ENCODE measurements at regions not wholly inside any gene's neighbourhood (a gene's known extent, or its start where the extent isn't known, plus 50 kb on each side); places are given as distances from the start of the nearest gene placed in this dataset.

GRCh38 chr12:5376591-5377207, 55.2 kb upstream of the NTF3 start:
- Histone ChIP-seq H3K4me1 (ENCODE audit: control insufficient read depth in 1 of 2, insufficient read depth in 2 of 2, low read depth in 1 of 2, low read length in 1 of 2) (no peaks in the 10 kb centered on the region; a peak in 2 of 4 replicates), H3K27ac (ENCODE audit: low read depth in 2 of 2, low read length in 1 of 2) (no peak overlapping the region), H3K36me3 (replicated peaks in 1 of 2; ENCODE audit: control insufficient read depth in 1 of 2, insufficient read depth in 2 of 2, low read length in 1 of 2) (no peaks in the 10 kb centered on the region), H2AFZ (ENCODE audit: low read depth) (no peak overlapping the region), H3K9ac (no peak overlapping the region), H3K9me2 (no peaks in the 10 kb centered on the region), H3K79me2 (ENCODE audit: insufficient read depth) (no peaks in the 10 kb centered on the region), H3K4me3 (ENCODE audit: low read depth in 2 of 2, low read length in 1 of 2) (no peak overlapping the region), H3K4me2 (no peak overlapping the region), H3K9me3 (no peaks in the 10 kb centered on the region), H3F3A (replicated peaks; ENCODE audit: insufficient read depth) (no peaks in the 10 kb centered on the region), H4K20me1 (ENCODE audit: insufficient read depth) (no peaks in the 10 kb centered on the region), H3K27me3 (ENCODE audit: insufficient read depth) (no peaks in the 10 kb centered on the region)
- DNase-seq = no peak
- ChIA-PET POLR2A (no interaction called here), CTCF (no interaction called here)
- 31% methylated on average over 3 of the region's 5 CpGs for WGBS (ENCODE audit: low lambda C conversion rate)
- TF ChIP-seq ZBTB33 (IDR thresholded peaks at IDR 0.05; ENCODE audit: borderline replicate concordance, low read depth) (no peak), YY1 (IDR thresholded peaks at IDR 0.05; ENCODE audit: low read depth) (no peak), MEF2A (IDR thresholded peaks at IDR 0.05; ENCODE audit: borderline replicate concordance, low read depth) (no peak), FOXJ3 (CRISPR knock-in tag; IDR thresholded peaks at IDR 0.05) (no peak), USF1 (IDR thresholded peaks at IDR 0.05; ENCODE audit: borderline replicate concordance, low read depth) (no peak), USF2 (IDR thresholded peaks at IDR 0.05; ENCODE audit: borderline replicate concordance, low read depth, low read length) (no peak), MAX (IDR thresholded peaks at IDR 0.05; ENCODE audit: low read depth) (no peak), ELF1 (IDR thresholded peaks at IDR 0.05) (no peak), NRF1 (IDR thresholded peaks at IDR 0.05; ENCODE audit: low read depth, low read length) (no peak), GATA2 (CRISPR knock-in tag; IDR thresholded peaks at IDR 0.05) (no peak), JUND (IDR thresholded peaks at IDR 0.05) (no peak), SMC3 (IDR thresholded peaks at IDR 0.05; ENCODE audit: low read depth, low read length) (no peak), CHD2 (IDR thresholded peaks at IDR 0.05; ENCODE audit: low read length, partially characterized antibody) (no peak), FOSL2 (IDR thresholded peaks at IDR 0.05; ENCODE audit: borderline replicate concordance, low read depth) (no peak), RXRA (IDR thresholded peaks at IDR 0.05; ENCODE audit: borderline replicate concordance, low read depth) (no peak), EP300 (IDR thresholded peaks at IDR 0.05; ENCODE audit: borderline replicate concordance in 1 of 2, low read depth in 1 of 2, low read length in 1 of 2) (no peak)
